Bronchial epithelial cell (primary cell): ENCODE measurements at regions not wholly inside any gene's neighbourhood (a gene's known extent, or its start where the extent isn't known, plus 50 kb on each side); places are given as distances from the start of the nearest gene placed in this dataset.

Source experiments
- DNase-seq: peaks from one replicate; pipeline ENCODE4 v3.0.0-alpha.2; 2010; ENCODE audit warnings: low read depth
- FAIRE-seq: peaks from 2 replicates; lab custom pipeline; 2011; peaks lifted over from hg19 to GRCh38; lab: Jason Lieb, UNC
- H3K27me3 ChIP-seq: 2 replicates; pipeline ENCODE4 v1.5.1; 2011; ENCODE audit warnings: low read length; ENCODE audit not compliant: control insufficient read depth, insufficient read depth
- H3K36me3 ChIP-seq: 2 replicates; pipeline ENCODE4 v1.5.1; 2011; ENCODE audit warnings: low read length; ENCODE audit not compliant: control insufficient read depth, insufficient read depth
- H3K4me3 ChIP-seq: 2 replicates; pipeline ENCODE4 v1.5.1; 2011; ENCODE audit warnings: mild to moderate bottlenecking, low read depth, low read length, control low read depth
- TF ChIP-seq, protein P1 (sequence below): IDR thresholded peaks from 2 replicates; pipeline ENCODE4 v1.5.1; 2011; ENCODE audit warnings: mild to moderate bottlenecking, moderate library complexity, low read length, control low read depth, inconsistent platforms; ENCODE audit not compliant: insufficient read depth, severe bottlenecking

- Histone ChIP-seq H3K4me3 (no peak overlapping the region), H3K27me3 (no peaks in the 10 kb centered on the region), H3K36me3 (no peaks in the 10 kb centered on the region)
- TF ChIP-seq, protein P1, sequence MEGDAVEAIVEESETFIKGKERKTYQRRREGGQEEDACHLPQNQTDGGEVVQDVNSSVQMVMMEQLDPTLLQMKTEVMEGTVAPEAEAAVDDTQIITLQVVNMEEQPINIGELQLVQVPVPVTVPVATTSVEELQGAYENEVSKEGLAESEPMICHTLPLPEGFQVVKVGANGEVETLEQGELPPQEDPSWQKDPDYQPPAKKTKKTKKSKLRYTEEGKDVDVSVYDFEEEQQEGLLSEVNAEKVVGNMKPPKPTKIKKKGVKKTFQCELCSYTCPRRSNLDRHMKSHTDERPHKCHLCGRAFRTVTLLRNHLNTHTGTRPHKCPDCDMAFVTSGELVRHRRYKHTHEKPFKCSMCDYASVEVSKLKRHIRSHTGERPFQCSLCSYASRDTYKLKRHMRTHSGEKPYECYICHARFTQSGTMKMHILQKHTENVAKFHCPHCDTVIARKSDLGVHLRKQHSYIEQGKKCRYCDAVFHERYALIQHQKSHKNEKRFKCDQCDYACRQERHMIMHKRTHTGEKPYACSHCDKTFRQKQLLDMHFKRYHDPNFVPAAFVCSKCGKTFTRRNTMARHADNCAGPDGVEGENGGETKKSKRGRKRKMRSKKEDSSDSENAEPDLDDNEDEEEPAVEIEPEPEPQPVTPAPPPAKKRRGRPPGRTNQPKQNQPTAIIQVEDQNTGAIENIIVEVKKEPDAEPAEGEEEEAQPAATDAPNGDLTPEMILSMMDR = no peak
- FAIRE-seq (no peak), DNase-seq (no peak)
Measured at GRCh38 chr2:239669899-239670460, 269.2 kb upstream of the HDAC4 start.

GRCh38 chr2:239669181-239669898, 268.5 kb upstream of the HDAC4 start:
- TF ChIP-seq, protein P1 = no peak
- FAIRE-seq = no peak
- Histone ChIP-seq H3K27me3 (no peaks in the 10 kb centered on the region), H3K36me3 (no peaks in the 10 kb centered on the region), H3K4me3 (no peak overlapping the region)
- no peak for DNase-seq

GRCh38 chr2:239668651-239669050, 267.8 kb upstream of the HDAC4 start:
- FAIRE-seq (no peak), DNase-seq (no peak)
- Histone ChIP-seq H3K4me3 (no peak overlapping the region), H3K36me3 (no peaks in the 10 kb centered on the region), H3K27me3 (no peaks in the 10 kb centered on the region)
- TF ChIP-seq, protein P1 = no peak

DNA sequence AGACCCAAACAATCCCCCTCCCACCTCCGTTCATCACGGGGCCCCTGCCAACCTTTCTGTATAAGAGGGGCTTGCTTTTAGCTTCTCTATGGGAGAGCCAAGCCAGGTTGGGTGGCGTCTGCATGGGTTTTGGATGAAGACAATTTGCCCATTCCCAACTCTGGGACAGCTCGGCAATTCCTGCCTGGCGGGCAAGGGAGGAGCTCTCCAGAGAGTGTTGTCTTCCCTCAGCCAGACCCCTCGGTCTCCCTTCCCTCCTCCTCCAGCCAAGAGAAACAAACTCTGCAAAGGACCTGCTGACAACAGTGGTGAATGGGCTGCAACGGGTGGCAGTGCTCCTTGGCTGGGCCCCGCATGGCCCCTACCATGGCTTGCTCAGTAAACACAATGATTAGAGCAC, 267.2 kb upstream of the HDAC4 start:
- Histone ChIP-seq H3K4me3 (no peak overlapping the region), H3K27me3 (no peaks in the 10 kb centered on the region), H3K36me3 (no peaks in the 10 kb centered on the region)
- DNase-seq (no peak), FAIRE-seq (no peak)
- TF ChIP-seq, protein P1 = no peak

DNA sequence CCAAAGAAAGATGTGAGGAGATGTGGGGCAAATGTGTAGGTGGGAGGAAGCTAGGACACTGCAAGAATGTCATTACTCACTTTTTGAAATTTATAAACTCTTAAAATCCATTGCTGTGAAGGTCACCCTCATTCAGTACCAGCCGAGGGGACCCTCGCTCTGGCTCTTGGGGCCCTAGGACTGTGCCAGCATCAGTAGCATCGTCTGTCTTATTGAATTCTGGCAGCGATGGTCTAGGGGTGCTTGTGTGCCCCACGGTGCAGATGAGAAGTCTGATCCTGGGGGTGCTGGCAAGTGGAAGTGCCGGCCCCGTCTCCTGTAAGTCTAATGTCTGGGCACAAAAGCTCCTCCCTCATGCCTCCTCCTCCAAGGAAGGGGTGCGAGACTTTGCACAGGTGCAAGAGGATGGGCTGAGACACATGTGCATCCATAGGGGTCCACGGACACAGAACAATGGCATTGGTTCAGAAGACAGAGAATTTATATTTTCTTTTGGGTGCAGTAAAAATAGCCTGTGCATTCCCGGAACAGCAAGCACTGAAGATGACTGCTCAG, 266.7 kb upstream of the HDAC4 start:
- no peak overlapping the region for H3K4me3 ChIP-seq
- no peak for DNase-seq
- TF ChIP-seq, protein P1 = no peak
- no peaks in the 10 kb centered on the region for H3K27me3 ChIP-seq
- no peaks in the 10 kb centered on the region for H3K36me3 ChIP-seq
- FAIRE-seq = no peak
